ENCODE measurements at regions not wholly inside any gene's neighbourhood (a gene's known extent, or its start where the extent isn't known, plus 50 kb on each side); places are given as distances from the start of the nearest gene placed in this dataset.
"Not testable (repeated sequence)": the region's sequence is repeated elsewhere in the genome, so short reads cannot be mapped to it uniquely, and the experiment has no call there.

- H3K27me3 ChIP-seq = no peaks in the 10 kb centered on the region
- intact Hi-C loops (cut with DNase I; ENCODE audit: low total_unique reads) (no loop called here), in situ Hi-C loops (cut with MboI; ENCODE audit: low pct_ligation_motif_present in 1 of 4, low pct_unique_long_range_greater_than_20kb in 1 of 4, low sequenced_read_pairs in 3 of 4) (no loop called here)
- TF ChIP-seq CTCF (IDR thresholded peaks at IDR 0.05) = no peak
- no peak for TF ChIP-seq POLR2AphosphoS5 (IDR thresholded peaks at IDR 0.05)
- no peak for TF ChIP-seq POLR2A (IDR thresholded peaks at IDR 0.05)
- no peak overlapping the region for H3K27ac ChIP-seq
- H3K4me1 ChIP-seq = no peaks in the 10 kb centered on the region
- H3K36me3 ChIP-seq = no peaks in the 10 kb centered on the region
- no peaks in the 10 kb centered on the region for H3K9me3 ChIP-seq
- no peak overlapping the region for H3K4me3 ChIP-seq
- no peak for DNase-seq
- WGBS, 2 donors (ENCODE audit: low coverage in 1 of 2) = 77 to 83% methylated on average over 1 of the region's 1 CpG
These were observed 963.0 kb downstream of the SLC4A3 start for GRCh38 chr2:220590476-220590875.

- no peak overlapping the region for H3K27ac ChIP-seq
- WGBS, 2 donors (ENCODE audit: low coverage in 1 of 2) = 54 to 66% methylated on average over 1 of the region's 1 CpG
- no peaks in the 10 kb centered on the region for H3K27me3 ChIP-seq
- no peaks in the 10 kb centered on the region for H3K4me1 ChIP-seq
- H3K36me3 ChIP-seq = no peaks in the 10 kb centered on the region
- in situ Hi-C loops (cut with MboI; ENCODE audit: low pct_ligation_motif_present in 1 of 4, low pct_unique_long_range_greater_than_20kb in 1 of 4, low sequenced_read_pairs in 3 of 4) = no loop called here
- DNase-seq = no peak
- no peaks in the 10 kb centered on the region for H3K9me3 ChIP-seq
- intact Hi-C loops (cut with DNase I; ENCODE audit: low total_unique reads) = no loop called here
- no peak overlapping the region for H3K4me3 ChIP-seq
- TF ChIP-seq EP300 (IDR thresholded peaks at IDR 0.05; ENCODE audit: low read depth) (no peak), POLR2A (IDR thresholded peaks at IDR 0.05) (no peak), POLR2AphosphoS5 (IDR thresholded peaks at IDR 0.05) (no peak), CTCF (IDR thresholded peaks at IDR 0.05) (no peak)
These were observed 966.1 kb downstream of the SLC4A3 start for GRCh38 chr2:220593526-220593925.

- no peak overlapping the region for H3K4me3 ChIP-seq
- intact Hi-C loops (cut with DNase I; ENCODE audit: low total_unique reads) = no loop called here
- H3K27me3 ChIP-seq = no peaks in the 10 kb centered on the region
- no peaks in the 10 kb centered on the region for H3K4me1 ChIP-seq
- in situ Hi-C loops (cut with MboI; ENCODE audit: low pct_ligation_motif_present in 1 of 4, low pct_unique_long_range_greater_than_20kb in 1 of 4, low sequenced_read_pairs in 3 of 4) = no loop called here
- DNase-seq = no peak
- H3K9me3 ChIP-seq = no peaks in the 10 kb centered on the region
- no peaks in the 10 kb centered on the region for H3K36me3 ChIP-seq
- no peak for TF ChIP-seq POLR2AphosphoS5 (IDR thresholded peaks at IDR 0.05)
- no peak for TF ChIP-seq POLR2A (IDR thresholded peaks at IDR 0.05)
- TF ChIP-seq CTCF (IDR thresholded peaks at IDR 0.05) = no peak
- no peak for TF ChIP-seq EP300 (IDR thresholded peaks at IDR 0.05; ENCODE audit: low read depth)
- H3K27ac ChIP-seq = no peak overlapping the region
- WGBS, 2 donors (ENCODE audit: low coverage in 1 of 2) = 65% methylated on average over 3 of the region's 3 CpGs; no CpG with 5 or more reads in 1 of the 2 donors
These were observed 970.4 kb downstream of the EPHA4 start for GRCh38 chr2:220601674-220602073.

- WGBS, 2 donors (ENCODE audit: low coverage in 1 of 2) = 96% methylated on average over 8 of the region's 8 CpGs; no CpG with 5 or more reads in 1 of the 2 donors
- intact Hi-C loops (cut with DNase I; ENCODE audit: low total_unique reads) = not testable (repeated sequence)
These were observed 959.1 kb downstream of the EPHA4 start for GRCh38 chr2:220613004-220613403.

GRCh38 chr2:220614064-220614463, 958.0 kb downstream of the EPHA4 start:
- in situ Hi-C loops (cut with MboI; ENCODE audit: low pct_ligation_motif_present in 1 of 4, low pct_unique_long_range_greater_than_20kb in 1 of 4, low sequenced_read_pairs in 3 of 4) = no loop called here

More at GRCh38 chr2:220613004-220613403, 959.1 kb downstream of the EPHA4 start:
- H3K4me3 ChIP-seq; in situ Hi-C loops (cut with MboI; ENCODE audit: low pct_ligation_motif_present in 1 of 4, low pct_unique_long_range_greater_than_20kb in 1 of 4, low sequenced_read_pairs in 3 of 4); H3K9me3 ChIP-seq; H3K27ac ChIP-seq; DNase-seq; H3K27me3 ChIP-seq; H3K36me3 ChIP-seq; H3K4me1 ChIP-seq: not testable (repeated sequence)

More at GRCh38 chr2:220614064-220614463, 958.0 kb downstream of the EPHA4 start:
- H3K4me1 ChIP-seq = no peaks in the 10 kb centered on the region
- no peaks in the 10 kb centered on the region for H3K9me3 ChIP-seq
- no peak for DNase-seq
- WGBS, 2 donors (ENCODE audit: low coverage in 1 of 2) = 87 to 93% methylated on average over 1 of the region's 1 CpG
- intact Hi-C loops (cut with DNase I; ENCODE audit: low total_unique reads) = no loop called here
- no peaks in the 10 kb centered on the region for H3K27me3 ChIP-seq
- H3K36me3 ChIP-seq = no peaks in the 10 kb centered on the region
- H3K27ac ChIP-seq = no peak overlapping the region
- no peak overlapping the region for H3K4me3 ChIP-seq
- TF ChIP-seq CTCF (IDR thresholded peaks at IDR 0.05) = no peak
- TF ChIP-seq POLR2AphosphoS5 (IDR thresholded peaks at IDR 0.05) = no peak
- no peak for TF ChIP-seq EP300 (IDR thresholded peaks at IDR 0.05; ENCODE audit: low read depth)
- no peak for TF ChIP-seq POLR2A (IDR thresholded peaks at IDR 0.05)

Measured in transverse colon (tissue), 4 donors.